ENCODE measurements at regions not wholly inside any gene's neighbourhood (a gene's known extent, or its start where the extent isn't known, plus 50 kb on each side); places are given as distances from the start of the nearest gene placed in this dataset.
"Not testable (repeated sequence)": the region's sequence is repeated elsewhere in the genome, so short reads cannot be mapped to it uniquely, and the experiment has no call there.

DNA sequence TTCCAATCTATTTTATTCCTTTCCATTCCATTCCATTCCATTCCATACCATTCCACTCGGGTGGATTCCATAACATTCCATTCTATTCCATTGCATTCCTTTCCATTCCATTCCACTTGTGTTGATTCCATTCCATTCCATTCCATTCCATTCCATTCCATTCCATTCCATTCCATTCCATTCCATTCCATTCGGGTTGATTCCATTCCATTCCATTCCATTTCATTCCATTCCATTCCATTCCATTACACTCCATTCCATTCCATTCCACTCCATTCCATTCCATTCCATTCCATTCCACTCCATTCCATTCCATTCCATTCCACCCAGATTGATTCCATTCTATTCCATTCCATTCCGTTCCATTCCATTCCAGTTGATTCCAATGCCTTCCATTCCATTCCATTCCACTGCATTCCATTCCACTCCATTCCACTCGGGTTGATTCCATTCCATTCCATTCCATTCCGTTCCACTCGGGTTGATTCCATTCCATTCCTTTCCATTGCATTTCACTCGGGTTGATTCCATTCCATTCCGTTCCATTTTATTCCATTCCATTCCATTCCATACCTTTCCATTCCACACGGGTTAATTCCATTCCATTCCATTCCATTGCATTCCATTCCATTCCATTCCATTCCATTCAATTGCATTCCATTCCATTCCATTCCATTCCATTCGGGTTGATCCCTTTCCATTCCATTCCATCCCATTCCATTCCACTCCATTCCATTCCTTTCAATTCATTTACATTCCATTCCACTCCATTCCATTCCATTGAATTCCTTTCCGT lies 168.4 kb downstream of the CWH43 start:
- DNase-seq; H3K27ac ChIP-seq; intact Hi-C loops (cut with DNase I); H3K36me3 ChIP-seq (replicated peaks in 1 of 2); H3K4me1 ChIP-seq (replicated peaks in 1 of 2); H3K9me3 ChIP-seq (replicated peaks in 1 of 3); H3K4me3 ChIP-seq; H3K27me3 ChIP-seq: not testable (repeated sequence)
- WGBS, 4 donors, result 54 to 59% (median 55%) methylated on average over 11 of the region's 11 CpGs

DNA sequence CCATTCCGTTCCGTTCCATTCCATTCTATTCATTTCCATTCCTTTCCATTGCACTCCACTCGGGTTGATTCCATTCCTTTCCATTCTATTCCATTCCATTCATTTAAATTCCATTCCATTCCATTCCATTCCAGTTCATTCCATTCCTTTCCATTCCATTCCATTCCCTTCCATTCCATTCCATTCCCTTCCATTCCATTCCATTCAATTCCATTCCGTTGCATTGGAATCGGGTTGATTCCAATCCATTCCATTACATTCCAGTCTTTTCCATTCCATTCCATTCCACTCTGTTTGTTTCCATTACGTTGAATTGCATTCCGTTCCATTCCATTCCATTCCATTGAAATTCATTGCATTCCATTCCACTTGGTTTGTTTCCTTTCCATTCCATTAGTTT lies 169.2 kb downstream of the CWH43 start:
- H3K4me3 ChIP-seq; H3K27ac ChIP-seq; H3K9me3 ChIP-seq (replicated peaks in 1 of 3); intact Hi-C loops (cut with DNase I); H3K36me3 ChIP-seq (replicated peaks in 1 of 2); DNase-seq; H3K4me1 ChIP-seq (replicated peaks in 1 of 2); H3K27me3 ChIP-seq: not testable (repeated sequence)
- 68 to 75% (median 72%) methylated on average over 7 of the region's 7 CpGs for WGBS, 4 donors

GRCh38 chr4:49156309-49156708 lies 170.2 kb downstream of the CWH43 start:
- WGBS, 4 donors, result 55 to 64% (median 59%) methylated on average over 6 of the region's 6 CpGs
- H3K9me3 ChIP-seq (replicated peaks in 1 of 3); H3K27ac ChIP-seq; H3K36me3 ChIP-seq (replicated peaks in 1 of 2); intact Hi-C loops (cut with DNase I); H3K4me1 ChIP-seq (replicated peaks in 1 of 2); H3K4me3 ChIP-seq; H3K27me3 ChIP-seq; DNase-seq: not testable (repeated sequence)

GRCh38 chr4:49157630-49158029 lies 171.6 kb downstream of the CWH43 start:
- H3K27me3 ChIP-seq; intact Hi-C loops (cut with DNase I); DNase-seq; H3K9me3 ChIP-seq (replicated peaks in 1 of 3); H3K4me1 ChIP-seq (replicated peaks in 1 of 2); H3K4me3 ChIP-seq; H3K36me3 ChIP-seq (replicated peaks in 1 of 2); H3K27ac ChIP-seq: not testable (repeated sequence)
- WGBS, 4 donors, result 43 to 62% (median 44%) methylated on average over 1 to 2 of the region's 2 CpGs

DNA sequence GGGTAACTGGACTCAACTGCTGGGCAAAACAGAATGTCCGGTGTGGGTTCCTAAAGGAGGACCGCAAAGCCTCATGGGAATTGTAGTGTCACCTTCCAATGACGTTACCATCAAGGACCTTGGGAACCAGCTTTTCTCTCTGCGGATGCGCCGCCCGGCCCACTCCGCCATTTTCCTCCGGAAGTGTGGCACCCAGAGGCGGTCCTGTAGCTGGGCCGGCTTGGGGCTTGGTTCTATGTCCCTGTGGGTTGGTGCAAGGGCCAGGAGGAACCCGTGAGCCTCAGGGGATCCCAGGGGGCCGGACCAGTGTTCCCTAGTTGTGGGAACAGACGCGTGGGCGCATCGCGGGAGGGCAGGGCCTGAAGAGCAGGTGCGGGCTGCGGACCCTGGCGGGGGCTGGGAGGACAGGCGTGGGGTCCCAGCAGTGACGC lies 175.1 kb downstream of the CWH43 start:
- DNase-seq; H3K9me3 ChIP-seq (replicated peaks in 1 of 3); intact Hi-C loops (cut with DNase I); H3K27me3 ChIP-seq; H3K27ac ChIP-seq; H3K36me3 ChIP-seq (replicated peaks in 1 of 2); H3K4me1 ChIP-seq (replicated peaks in 1 of 2); H3K4me3 ChIP-seq: not testable (repeated sequence)
- WGBS, 4 donors, result 76 to 84% (median 78%) methylated on average over 15 to 23 of the region's 23 CpGs

DNA sequence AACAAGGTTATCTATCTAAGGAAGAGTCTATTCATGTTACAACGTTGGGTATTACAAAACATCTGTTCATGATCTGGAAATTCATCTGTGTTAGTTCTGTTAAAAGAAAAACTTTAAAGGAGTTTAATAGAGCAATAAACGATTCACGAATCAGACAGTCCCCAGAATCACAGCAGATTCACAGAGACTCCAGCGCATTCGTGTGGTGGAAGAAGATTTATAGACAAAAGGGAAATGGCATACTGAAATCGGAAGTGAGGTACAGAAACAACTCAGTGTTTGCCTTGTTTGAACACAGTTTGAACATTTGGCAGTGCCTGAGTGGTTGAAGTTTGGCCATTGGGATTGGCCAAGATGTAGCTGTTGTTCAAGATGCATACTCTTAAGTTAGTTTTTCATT lies 178.8 kb downstream of the CWH43 start:
- H3K4me1 ChIP-seq (replicated peaks in 1 of 2); H3K27me3 ChIP-seq; H3K4me3 ChIP-seq; H3K36me3 ChIP-seq (replicated peaks in 1 of 2); DNase-seq; intact Hi-C loops (cut with DNase I); H3K27ac ChIP-seq; H3K9me3 ChIP-seq (replicated peaks in 1 of 3): not testable (repeated sequence)
- WGBS, 4 donors, result 37 to 62% (median 55%) methylated on average over 6 of the region's 6 CpGs

- DNase-seq; H3K4me3 ChIP-seq; H3K27ac ChIP-seq; H3K9me3 ChIP-seq (replicated peaks in 1 of 3); H3K27me3 ChIP-seq; H3K4me1 ChIP-seq (replicated peaks in 1 of 2); H3K36me3 ChIP-seq (replicated peaks in 1 of 2); intact Hi-C loops (cut with DNase I): not testable (repeated sequence)
- 37 to 69% (median 63%) methylated on average over 3 to 8 of the region's 8 CpGs for WGBS, 4 donors
Measured at GRCh38 chr4:49177847-49178246, 191.8 kb downstream of the CWH43 start.

GRCh38 chr4:49181088-49181487 lies 195.0 kb downstream of the CWH43 start:
- H3K36me3 ChIP-seq (replicated peaks in 1 of 2); intact Hi-C loops (cut with DNase I); H3K27ac ChIP-seq; H3K27me3 ChIP-seq; H3K4me3 ChIP-seq; DNase-seq; H3K9me3 ChIP-seq (replicated peaks in 1 of 3); H3K4me1 ChIP-seq (replicated peaks in 1 of 2): not testable (repeated sequence)
- 65 to 67% methylated on average over 4 of the region's 4 CpGs; no CpG with 5 or more reads in 2 of the 4 donors for WGBS, 4 donors

DNA sequence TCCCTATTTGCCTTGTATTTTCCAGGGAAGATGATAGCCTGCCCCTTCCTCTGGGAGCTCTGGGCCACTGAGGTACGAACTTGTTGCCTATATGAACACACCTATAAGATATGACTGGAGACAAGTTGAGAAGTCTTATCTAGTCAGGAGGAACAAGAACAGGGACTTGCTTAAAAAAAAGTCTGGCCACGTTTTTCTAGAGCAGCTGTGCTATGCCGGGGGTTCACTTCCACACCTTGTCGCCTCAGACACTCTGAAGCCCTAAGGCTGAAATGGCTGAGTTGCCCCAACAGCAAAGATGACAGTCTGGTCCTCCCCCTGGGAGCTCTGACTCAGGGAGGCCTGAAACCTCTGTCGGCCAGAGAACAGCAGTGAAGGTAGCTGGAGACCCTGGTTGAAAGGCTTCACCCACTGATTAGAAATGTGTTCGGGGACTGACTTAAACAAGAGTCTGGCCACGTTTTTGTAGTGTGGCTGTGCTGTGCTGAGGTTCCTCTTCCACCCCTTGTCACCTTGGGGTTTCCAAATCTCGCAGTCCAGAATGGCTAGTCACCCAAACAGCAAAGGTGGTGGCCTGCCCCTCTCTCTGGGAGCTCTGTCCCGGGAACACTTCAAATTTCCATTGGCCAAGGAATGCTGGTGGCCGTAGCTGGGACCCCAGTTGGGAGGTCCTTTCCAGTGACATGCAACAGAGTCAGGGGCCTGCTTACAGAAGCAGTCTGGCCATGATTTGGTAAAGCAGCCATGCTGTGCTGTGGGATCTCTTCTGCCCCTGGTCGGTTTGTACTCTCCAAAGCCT lies 225.5 kb downstream of the CWH43 start:
- DNase-seq; H3K4me1 ChIP-seq (replicated peaks in 1 of 2); H3K36me3 ChIP-seq (replicated peaks in 1 of 2); intact Hi-C loops (cut with DNase I); H3K27ac ChIP-seq; H3K4me3 ChIP-seq; H3K9me3 ChIP-seq (replicated peaks in 1 of 3); H3K27me3 ChIP-seq: not testable (repeated sequence)
- WGBS, 4 donors, result 39 to 50% (median 49%) methylated on average over 10 to 11 of the region's 11 CpGs

GRCh38 chr4:49213250-49213649 lies 227.2 kb downstream of the CWH43 start:
- H3K27me3 ChIP-seq; DNase-seq; H3K9me3 ChIP-seq (replicated peaks in 1 of 3); intact Hi-C loops (cut with DNase I); H3K36me3 ChIP-seq (replicated peaks in 1 of 2); H3K4me1 ChIP-seq (replicated peaks in 1 of 2); H3K27ac ChIP-seq; H3K4me3 ChIP-seq: not testable (repeated sequence)
- WGBS, 4 donors, result 31 to 60% (median 48%) methylated on average over 1 to 3 of the region's 3 CpGs

- H3K27ac ChIP-seq; DNase-seq; H3K4me3 ChIP-seq; H3K4me1 ChIP-seq (replicated peaks in 1 of 2); H3K9me3 ChIP-seq (replicated peaks in 1 of 3); H3K36me3 ChIP-seq (replicated peaks in 1 of 2); H3K27me3 ChIP-seq; intact Hi-C loops (cut with DNase I): not testable (repeated sequence)
- 79 to 100% (median 85%) methylated on average over 1 to 5 of the region's 5 CpGs for WGBS, 4 donors
Measured at GRCh38 chr4:49213750-49214149, 227.7 kb downstream of the CWH43 start.
